PC-3 (cell line): ENCODE measurements at regions not wholly inside any gene's neighbourhood (a gene's known extent, or its start where the extent isn't known, plus 50 kb on each side); places are given as distances from the start of the nearest gene placed in this dataset.

Source experiments
- CTCF ChIP-seq: fragments of 300-600 bp; sonication (generic); conservative IDR thresholded peaks from 2 replicates; pipeline ENCODE4 v1.5.1; 2017; ENCODE audit warnings: antibody characterized with exemption, low read depth, mild to moderate bottlenecking, low read length
- EZH2 ChIP-seq: fragments of 300-600 bp; sonication (generic); IDR thresholded peaks from one replicate; pipeline ENCODE4 v1.6.1; 2017; ENCODE audit warnings: antibody characterized with exemption, mild to moderate bottlenecking, low read length; ENCODE audit not compliant: unreplicated experiment
- EZH2phosphoT487 ChIP-seq: fragments of 300-600 bp; sonication (generic); IDR thresholded peaks from 2 replicates; pipeline ENCODE4 v1.6.1; 2018; ENCODE audit warnings: mild to moderate bottlenecking, antibody characterized with exemption, low read length, borderline replicate concordance

- no peak for TF ChIP-seq CTCF
- no peak for TF ChIP-seq EZH2
- no peak for TF ChIP-seq EZH2phosphoT487
These were observed 1944.6 kb upstream of the WWC1 start for GRCh38 chr5:166346726-166347374.
